NCI-H345 treated with DMSO at 0.1 percent for 48 hours (cell line): ENCODE measurements at regions not wholly inside any gene's neighbourhood (a gene's known extent, or its start where the extent isn't known, plus 50 kb on each side); places are given as distances from the start of the nearest gene placed in this dataset.

Experiments used
- DNase-seq: peaks from one replicate; lab custom pipeline; 2025; ENCODE audit not compliant: unreplicated experiment; lab: John Stamatoyannopoulos, UW

GRCh38 chr3:54071601-54072000, 50.8 kb upstream of the CACNA2D3 start:
- no peak for DNase-seq

GRCh38 chr3:54069961-54070360, 52.4 kb upstream of the CACNA2D3 start:
- DNase-seq = no peak

- no peak for DNase-seq
Measured at GRCh38 chr3:54067055-54067698, 55.2 kb upstream of the CACNA2D3 start.

- no peak for DNase-seq
Measured at GRCh38 chr3:54066253-54066652, 56.1 kb upstream of the CACNA2D3 start.

- no peak for DNase-seq
Measured at GRCh38 chr3:54065586-54065985, 56.8 kb upstream of the CACNA2D3 start.

GRCh38 chr3:54065140-54065539, 57.2 kb upstream of the CACNA2D3 start:
- DNase-seq = no peak

GRCh38 chr3:54064486-54064885, 57.9 kb upstream of the CACNA2D3 start:
- no peak for DNase-seq

- DNase-seq = no peak
Measured at GRCh38 chr3:54062546-54062945, 59.8 kb upstream of the CACNA2D3 start.

- DNase-seq = no peak
Measured at GRCh38 chr3:54056521-54056920, 65.8 kb upstream of the CACNA2D3 start.

GRCh38 chr3:54053882-54054281, 68.5 kb upstream of the CACNA2D3 start:
- no peak for DNase-seq

- DNase-seq = no peak
Measured at GRCh38 chr3:54053211-54053610, 69.1 kb upstream of the CACNA2D3 start.

- DNase-seq = no peak
Measured at GRCh38 chr3:54047568-54047967, 74.8 kb upstream of the CACNA2D3 start.

GRCh38 chr3:54046641-54047214, 75.6 kb upstream of the CACNA2D3 start:
- no peak for DNase-seq

GRCh38 chr3:54045061-54045815, 77.1 kb upstream of the CACNA2D3 start:
- DNase-seq = no peak

GRCh38 chr3:54042259-54042823, 80.0 kb upstream of the CACNA2D3 start:
- no peak for DNase-seq

- DNase-seq = no peak
Measured at GRCh38 chr3:54040476-54040875, 81.9 kb upstream of the CACNA2D3 start.

- DNase-seq = no peak
Measured at GRCh38 chr3:54038391-54038790, 84.0 kb upstream of the CACNA2D3 start.

GRCh38 chr3:54036543-54036942, 85.8 kb upstream of the CACNA2D3 start:
- no peak for DNase-seq

GRCh38 chr3:54034971-54035370, 87.4 kb upstream of the CACNA2D3 start:
- no peak for DNase-seq

- DNase-seq = no peak
Measured at GRCh38 chr3:54033761-54034160, 88.6 kb upstream of the CACNA2D3 start.

GRCh38 chr3:54032598-54032997, 89.8 kb upstream of the CACNA2D3 start:
- no peak for DNase-seq

GRCh38 chr3:54028372-54028771, 94.0 kb upstream of the CACNA2D3 start:
- no peak for DNase-seq
